ENCODE measurements at regions not wholly inside any gene's neighbourhood (a gene's known extent, or its start where the extent isn't known, plus 50 kb on each side); places are given as distances from the start of the nearest gene placed in this dataset.
"Not testable (repeated sequence)": the region's sequence is repeated elsewhere in the genome, so short reads cannot be mapped to it uniquely, and the experiment has no call there.

DNA sequence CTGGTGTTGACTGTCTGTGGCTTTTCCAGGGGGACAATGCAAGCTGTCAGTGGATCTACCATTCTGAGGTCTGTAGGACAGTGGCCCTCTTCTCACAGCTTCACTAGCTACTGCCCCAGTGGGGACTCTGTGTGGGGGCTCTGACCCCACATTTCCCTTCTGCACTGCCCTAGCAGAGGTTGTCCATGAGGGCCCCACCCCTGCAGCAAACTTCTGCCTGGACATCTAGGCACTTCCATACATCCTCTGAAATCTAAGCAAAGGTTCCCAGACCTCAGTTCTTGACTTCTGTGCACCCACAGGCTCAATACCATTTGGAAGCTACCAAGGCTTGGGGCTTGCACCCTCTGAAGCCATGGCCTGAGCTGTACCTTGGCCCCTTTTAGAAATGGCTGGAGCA, 75.8 kb upstream of the KCNE2 start:
- TF ChIP-seq POLR2A (IDR thresholded peaks at IDR 0.05), result not testable (repeated sequence)
- TF ChIP-seq, protein P1, sequence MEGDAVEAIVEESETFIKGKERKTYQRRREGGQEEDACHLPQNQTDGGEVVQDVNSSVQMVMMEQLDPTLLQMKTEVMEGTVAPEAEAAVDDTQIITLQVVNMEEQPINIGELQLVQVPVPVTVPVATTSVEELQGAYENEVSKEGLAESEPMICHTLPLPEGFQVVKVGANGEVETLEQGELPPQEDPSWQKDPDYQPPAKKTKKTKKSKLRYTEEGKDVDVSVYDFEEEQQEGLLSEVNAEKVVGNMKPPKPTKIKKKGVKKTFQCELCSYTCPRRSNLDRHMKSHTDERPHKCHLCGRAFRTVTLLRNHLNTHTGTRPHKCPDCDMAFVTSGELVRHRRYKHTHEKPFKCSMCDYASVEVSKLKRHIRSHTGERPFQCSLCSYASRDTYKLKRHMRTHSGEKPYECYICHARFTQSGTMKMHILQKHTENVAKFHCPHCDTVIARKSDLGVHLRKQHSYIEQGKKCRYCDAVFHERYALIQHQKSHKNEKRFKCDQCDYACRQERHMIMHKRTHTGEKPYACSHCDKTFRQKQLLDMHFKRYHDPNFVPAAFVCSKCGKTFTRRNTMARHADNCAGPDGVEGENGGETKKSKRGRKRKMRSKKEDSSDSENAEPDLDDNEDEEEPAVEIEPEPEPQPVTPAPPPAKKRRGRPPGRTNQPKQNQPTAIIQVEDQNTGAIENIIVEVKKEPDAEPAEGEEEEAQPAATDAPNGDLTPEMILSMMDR (IDR thresholded peaks at IDR 0.05), result not testable (repeated sequence)

Measured in uterus (tissue), 2 donors.